ENCODE measurements at regions not wholly inside any gene's neighbourhood (a gene's known extent, or its start where the extent isn't known, plus 50 kb on each side); places are given as distances from the start of the nearest gene placed in this dataset.
"Not testable (repeated sequence)": the region's sequence is repeated elsewhere in the genome, so short reads cannot be mapped to it uniquely, and the experiment has no call there.

DNA sequence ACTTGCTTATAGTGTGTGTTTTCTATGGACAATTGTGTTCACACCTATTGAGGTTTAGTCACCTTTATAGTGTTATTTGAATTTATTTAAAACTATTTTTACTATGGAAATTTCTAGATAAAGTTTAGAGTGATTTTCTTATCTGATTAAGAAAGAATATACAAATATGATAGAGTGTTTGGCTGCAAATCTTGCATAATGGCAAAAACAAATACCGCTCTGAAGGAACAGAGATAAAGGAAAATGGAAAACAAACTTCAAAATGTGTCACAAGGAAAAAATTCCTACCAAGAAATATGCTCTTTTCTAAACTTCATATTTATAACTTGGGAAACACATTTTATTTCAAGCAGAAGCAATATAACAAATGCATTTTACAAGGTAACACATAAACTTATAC is 423.1 kb downstream of the TOX3 start:
- DNase-seq: no peak
- intact Hi-C loops (cut with DNase I, micrococcal nuclease): no loop called here
- no peak for ATAC-seq

DNA sequence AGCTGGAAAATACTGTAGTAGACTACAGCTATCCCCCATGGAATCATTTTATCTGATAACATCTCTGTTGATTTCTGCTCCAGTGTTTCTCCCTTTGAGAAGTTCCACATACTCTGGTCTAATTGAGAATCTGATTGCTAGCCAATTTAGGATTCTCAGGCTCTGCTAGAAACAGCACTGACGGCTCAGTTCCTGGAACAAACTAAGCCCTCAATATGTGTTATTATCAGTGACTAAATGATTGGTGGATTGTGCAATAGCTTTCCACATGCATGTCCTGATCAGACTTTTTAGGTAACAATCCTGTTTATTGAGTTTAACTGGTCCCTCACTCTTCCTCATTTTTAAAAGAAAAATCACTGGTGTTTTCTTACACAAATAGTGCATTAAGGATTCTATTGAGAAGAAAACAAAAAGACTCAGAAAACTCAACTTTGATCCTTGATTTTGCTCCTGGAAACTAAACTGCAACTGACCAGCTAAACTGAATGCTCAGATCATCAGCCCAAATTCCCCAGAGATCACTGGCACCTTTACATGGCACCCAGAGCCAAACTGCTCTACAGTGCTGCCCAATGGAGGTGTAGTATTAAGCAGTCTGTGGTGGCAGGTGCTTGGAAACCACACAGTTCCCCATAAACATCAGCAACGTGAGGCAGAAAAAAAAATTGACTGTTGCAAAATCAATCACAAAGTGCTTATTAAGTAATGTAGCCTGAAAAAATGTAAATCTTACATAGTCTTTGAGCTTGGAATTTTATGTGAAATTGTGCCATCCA is 423.7 kb downstream of the TOX3 start:
- ATAC-seq: no peak
- intact Hi-C loops (cut with DNase I, micrococcal nuclease): no loop called here
- DNase-seq: no peak

DNA sequence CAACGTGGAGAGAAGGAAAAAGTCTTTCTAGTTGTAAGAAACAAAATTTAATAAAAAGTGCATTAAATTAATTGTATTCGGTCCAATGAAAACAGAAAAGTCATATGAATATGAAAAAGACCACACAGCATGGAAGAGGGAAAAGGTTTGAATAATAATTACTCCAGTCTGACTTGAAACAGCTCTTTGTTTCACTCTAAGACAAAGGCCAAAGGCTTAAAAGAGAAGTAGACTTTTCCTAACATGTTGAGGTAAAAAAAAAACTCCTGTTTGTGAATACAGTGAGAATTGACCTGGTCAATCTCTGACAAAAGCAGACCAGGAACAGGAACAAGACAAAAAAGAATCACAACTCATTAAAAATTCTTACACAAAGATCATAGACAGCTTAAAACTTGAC is 429.8 kb downstream of the TOX3 start:
- intact Hi-C loops (cut with DNase I, micrococcal nuclease): no loop called here
- no peak for ATAC-seq

DNA sequence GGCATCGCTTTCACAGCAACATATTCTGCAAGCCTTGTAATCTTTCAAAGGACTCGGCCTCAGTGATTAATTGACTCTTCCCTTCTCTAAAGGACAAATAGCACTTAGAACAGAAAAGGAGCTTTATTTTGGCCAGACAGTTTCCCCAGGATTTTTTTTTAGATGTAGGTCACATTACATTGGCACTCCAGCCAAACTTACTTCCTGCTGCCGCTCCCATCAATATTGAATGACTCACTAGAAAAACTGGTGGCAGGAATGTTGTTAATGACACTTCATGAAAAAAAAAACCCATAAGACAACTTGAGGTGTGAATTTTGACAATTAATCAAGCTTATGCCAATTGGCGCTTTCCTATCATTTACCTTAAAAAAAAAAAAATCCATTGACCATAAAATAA is 432.6 kb downstream of the TOX3 start:
- intact Hi-C loops (cut with DNase I, micrococcal nuclease): no loop called here
- ATAC-seq: peak; percentile 88
- DNase-seq: no peak

More for the DNA sequence above, 429.8 kb downstream of the TOX3 start:
- no peak for DNase-seq

DNA sequence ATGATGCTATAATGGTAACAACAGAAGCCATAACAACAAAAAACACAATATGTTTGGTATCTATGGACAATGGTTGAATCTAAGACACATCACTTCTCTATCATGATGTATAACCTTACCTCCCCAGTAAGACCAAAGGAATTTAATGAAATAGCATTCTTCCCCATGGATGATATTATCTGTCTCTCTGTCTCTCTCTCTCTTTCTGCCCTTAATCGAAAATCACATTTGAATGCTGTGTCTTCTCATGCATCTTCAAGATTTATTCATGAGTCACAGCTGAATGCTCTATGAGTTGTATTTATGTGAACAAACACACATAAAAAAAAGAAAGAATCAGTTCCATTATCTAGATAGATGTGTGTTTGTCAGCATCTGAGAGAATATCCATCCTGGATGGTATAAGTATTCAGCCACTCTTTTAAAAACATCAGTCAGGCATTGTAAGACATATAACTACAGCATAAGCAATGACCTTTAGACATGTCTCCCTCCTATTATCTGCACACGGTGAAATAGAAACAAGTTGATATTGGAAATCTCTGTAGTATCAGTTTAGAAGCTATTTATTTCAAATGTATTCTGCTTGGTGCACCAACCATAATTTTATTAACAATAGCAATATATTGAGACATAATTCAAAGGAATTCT is 433.3 kb downstream of the TOX3 start:
- intact Hi-C loops (cut with DNase I, micrococcal nuclease): no loop called here
- ATAC-seq (peak; percentile 66), DNase-seq (no peak)

DNA sequence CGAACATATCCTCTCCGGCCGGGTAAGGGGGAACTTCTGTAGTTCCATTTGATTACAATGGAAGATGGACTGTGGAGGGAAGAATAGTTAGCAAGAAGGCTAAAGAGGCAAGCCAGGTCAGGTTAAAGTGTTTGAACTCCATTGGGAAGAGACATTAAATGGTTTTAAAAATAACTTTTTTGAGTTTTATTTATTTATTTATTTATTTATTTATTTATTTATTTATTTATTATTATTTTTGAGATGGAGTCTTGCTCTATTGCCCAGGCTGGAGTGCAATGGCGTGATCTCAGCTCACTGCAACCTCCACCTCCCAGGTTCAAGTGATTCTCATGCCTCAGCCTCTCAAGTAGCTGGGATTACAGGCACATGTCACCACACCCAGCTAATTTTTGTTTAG is 441.9 kb downstream of the TOX3 start:
- DNase-seq; intact Hi-C loops (cut with DNase I, micrococcal nuclease); ATAC-seq: not testable (repeated sequence)

DNA sequence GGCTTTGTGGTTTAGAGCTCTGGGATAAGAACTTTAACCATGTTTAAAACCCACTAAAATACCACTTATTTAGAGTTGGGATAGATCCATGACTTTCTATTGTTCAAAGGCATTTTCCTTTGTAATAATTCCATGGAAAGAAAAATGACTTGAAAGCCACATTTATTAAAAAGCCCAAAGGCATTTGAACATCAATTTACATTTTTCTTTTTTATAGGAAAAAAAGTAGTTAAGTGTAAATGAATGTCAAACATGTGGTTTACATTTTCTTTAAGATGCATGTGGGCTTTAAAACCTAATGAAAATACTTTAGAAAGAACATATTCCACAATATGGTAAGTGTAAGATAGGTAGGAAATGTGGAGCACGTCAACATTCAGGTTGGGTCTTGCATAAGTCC is 443.2 kb downstream of the TOX3 start:
- intact Hi-C loops (cut with DNase I, micrococcal nuclease): no loop called here
- ATAC-seq: no peak

DNA sequence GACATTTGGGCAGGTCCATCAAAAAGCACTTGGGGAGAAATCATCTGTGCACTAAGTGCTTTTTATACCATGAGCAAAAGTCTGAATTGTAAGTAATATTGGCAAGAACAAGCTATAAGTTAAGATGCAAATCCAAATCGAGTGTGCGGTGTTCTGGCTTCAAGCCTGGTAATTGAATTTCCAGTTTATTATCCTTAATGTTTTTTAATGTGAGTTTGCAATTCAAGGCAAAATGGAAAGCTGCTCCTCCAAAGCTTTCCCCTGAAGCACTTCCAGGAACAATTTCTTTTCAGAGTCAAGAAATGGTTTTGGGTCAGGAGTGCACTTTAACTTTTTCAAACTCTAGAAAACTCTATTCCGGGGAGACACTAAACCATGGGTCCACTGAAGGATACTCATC is 445.7 kb downstream of the TOX3 start:
- no peak for ATAC-seq
- intact Hi-C loops (cut with DNase I, micrococcal nuclease): no loop called here

More for the DNA sequence above, 443.2 kb downstream of the TOX3 start:
- DNase-seq: no peak

DNA sequence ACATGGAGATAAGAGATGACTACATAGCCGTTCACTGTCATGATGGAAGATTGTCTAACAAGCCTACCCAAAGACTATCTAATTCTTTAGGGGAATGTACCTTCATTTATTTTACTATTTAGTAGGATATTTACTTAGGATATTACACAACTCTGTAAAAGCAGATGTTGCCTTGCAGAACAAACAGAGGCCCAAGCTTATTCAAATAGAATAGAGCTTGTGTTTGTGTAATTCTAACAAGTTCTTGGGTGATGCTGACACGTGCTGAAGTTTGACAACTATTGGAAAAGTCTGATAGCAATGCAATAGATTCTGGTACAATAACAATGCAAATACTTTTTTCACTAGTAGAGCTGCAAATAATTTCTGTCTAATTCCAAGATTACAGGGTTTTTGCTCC is 447.6 kb downstream of the TOX3 start:
- ATAC-seq: no peak
- intact Hi-C loops (cut with DNase I, micrococcal nuclease): no loop called here
- DNase-seq: no peak

More for the DNA sequence above, 445.7 kb downstream of the TOX3 start:
- DNase-seq: no peak

DNA sequence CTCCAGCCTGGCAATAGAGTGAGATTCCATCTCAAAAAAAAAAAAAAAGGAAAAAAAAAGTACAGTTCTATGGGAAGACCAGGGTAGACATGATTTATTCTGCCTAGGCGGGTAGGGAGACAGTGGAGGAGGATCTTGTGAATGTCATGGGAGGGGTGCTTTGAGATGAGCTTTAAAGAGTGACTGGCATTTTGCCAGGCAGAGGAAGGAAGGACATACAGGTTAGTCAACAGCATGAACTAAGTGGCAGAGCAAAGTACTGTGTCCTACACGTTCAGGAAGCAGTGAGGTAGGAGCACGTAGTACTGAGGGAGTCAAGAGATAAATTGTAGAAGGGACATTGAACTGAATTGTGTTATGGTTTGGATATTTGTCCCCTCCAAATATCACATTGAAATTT is 451.5 kb downstream of the TOX3 start:
- no peak for DNase-seq
- peak; percentile 46 for ATAC-seq
- intact Hi-C loops (cut with DNase I, micrococcal nuclease): no loop called here

DNA sequence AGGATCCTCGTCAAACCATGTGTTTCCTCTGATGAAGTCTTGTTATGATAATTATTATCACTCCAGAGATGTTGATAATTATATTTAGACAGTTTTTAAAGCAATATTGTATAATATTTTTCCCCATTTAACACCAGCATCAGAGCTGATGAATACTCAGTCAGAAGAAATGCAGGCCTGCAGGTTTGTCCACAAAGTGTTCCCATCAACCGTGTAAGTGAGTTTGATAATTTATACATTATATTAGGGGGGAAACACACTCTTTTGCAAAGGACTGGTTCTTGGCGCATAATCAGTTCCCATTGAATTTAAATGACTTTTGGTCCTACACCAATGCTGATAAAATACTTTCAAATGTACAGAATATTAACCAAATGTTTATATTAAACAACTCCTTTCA is 454.8 kb downstream of the TOX3 start:
- DNase-seq (no peak), ATAC-seq (no peak)
- intact Hi-C loops (cut with DNase I, micrococcal nuclease): no loop called here

DNA sequence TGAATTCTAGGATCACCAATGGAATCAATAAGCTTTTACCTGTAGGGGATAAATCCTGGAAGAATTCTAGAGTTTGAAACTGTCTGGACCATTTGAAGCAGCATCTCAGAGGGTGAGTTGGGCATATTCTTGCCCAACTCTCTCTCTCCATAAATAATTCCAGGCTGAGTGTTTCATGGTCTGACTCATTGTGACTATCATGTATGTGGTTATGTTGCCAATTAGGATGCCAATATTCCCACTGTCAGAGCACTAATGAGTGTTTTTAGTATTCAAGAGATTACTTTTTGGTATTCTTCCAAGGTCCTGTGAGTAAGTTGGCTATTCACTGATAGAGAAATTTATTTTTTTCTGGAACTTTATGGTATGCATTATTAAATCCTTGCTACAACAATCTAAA is 456.9 kb downstream of the TOX3 start:
- ATAC-seq (no peak), DNase-seq (no peak)
- intact Hi-C loops (cut with DNase I, micrococcal nuclease): no loop called here

DNA sequence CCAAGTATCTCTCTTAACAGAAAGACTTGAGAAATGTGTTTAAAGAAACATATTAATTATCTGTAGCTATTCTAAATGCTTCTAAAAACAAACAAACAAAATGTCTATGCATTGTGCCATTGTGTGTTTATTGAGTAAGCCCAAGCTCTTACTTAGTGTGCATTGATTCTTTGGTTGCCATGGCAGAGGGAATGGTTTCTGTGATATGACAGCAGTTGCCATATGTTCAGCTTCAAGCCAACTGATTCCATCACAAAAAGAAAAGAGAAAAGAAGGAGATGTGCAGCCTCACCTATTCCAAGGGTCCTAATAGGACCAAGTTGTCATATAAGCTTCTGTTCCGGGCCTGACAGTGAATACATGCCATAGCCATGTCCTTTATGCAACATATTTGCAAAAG is 457.5 kb downstream of the TOX3 start:
- intact Hi-C loops (cut with DNase I, micrococcal nuclease): no loop called here
- no peak for DNase-seq
- ATAC-seq: no peak

DNA sequence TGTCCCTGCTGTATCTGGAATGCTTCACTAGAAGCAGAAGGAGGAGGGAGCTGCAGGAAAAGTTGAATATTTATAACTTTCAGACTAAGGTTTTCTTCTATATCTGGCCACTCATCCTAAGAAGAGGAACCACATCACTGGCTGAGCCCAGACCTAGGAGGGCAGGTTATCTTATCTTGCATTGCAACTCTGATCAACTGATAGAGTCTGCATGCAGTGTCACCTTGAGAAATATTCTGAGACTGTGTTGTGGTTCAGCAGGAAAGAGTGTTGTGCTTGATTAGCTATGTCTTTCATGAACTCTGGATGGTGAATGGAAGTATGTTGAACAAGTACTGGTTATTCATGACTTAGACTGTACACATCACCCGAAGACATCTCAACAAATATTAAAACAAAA is 460.0 kb downstream of the TOX3 start:
- DNase-seq (no peak), ATAC-seq (no peak)
- intact Hi-C loops (cut with DNase I, micrococcal nuclease): no loop called here

DNA sequence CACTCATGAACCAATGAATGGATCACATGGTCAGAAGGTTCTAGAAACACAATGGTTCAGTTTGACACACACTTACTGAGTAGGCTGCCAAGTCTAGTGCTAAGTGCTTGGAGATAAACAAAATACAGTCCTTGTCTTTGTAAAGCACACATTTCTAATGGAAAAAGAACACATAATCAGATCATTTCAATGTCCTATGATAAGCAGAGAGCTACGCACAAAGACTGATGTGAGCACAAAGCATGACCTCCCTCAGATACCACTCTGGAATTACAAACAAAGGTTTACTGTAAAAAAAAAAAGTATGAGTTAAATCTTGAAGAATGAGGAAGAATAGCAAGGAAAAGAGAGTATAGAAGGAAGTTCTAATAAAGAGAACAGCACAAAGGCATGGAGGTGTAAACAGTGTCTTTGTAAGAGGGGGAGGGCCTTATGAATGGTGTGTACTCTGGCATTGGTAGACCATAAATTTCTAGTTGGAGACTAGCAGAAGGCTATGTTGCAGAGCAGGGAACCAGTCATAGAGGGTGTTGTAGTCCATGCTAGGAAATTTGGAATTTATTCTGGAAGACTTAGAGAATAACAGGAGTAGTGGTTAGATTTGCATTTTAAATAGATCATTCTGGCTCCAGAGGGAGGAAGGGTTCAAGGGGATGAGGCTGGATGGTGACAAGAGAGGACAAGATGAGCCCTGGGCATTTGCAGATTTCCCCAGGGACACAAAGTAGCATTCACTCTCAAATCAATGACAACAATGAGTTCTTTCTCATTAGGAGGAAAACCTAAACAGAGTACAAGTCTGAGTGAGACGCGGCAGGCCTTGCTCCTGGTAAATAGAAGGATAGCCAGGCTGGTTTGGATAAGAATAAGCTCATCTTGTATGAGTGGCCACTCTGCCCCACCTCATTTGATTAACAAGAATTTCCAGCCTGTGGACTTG is 468.0 kb downstream of the TOX3 start:
- ATAC-seq (no peak), DNase-seq (no peak)
- intact Hi-C loops (cut with DNase I, micrococcal nuclease): no loop called here

DNA sequence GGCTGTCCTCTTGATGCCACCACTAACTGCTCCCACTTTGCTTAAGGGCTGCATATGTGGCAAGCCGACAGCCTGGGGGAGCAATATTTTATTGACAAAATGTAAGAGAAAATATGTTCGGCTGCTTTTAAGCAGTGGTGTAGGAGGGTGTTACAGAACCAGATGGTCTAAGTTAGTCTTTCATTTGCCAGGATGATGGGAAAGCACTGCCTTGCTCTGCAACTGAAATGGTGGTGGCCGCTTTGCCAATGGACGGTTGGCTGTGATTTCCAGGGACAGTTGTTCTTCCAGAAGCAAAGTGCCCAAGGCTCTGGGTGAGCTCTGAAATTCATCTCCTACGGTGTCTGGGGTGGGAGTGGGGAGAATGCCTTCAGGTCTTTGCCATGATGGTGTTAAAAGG is 469.3 kb downstream of the TOX3 start:
- ATAC-seq (no peak), DNase-seq (no peak)
- intact Hi-C loops (cut with DNase I, micrococcal nuclease): no loop called here

DNA sequence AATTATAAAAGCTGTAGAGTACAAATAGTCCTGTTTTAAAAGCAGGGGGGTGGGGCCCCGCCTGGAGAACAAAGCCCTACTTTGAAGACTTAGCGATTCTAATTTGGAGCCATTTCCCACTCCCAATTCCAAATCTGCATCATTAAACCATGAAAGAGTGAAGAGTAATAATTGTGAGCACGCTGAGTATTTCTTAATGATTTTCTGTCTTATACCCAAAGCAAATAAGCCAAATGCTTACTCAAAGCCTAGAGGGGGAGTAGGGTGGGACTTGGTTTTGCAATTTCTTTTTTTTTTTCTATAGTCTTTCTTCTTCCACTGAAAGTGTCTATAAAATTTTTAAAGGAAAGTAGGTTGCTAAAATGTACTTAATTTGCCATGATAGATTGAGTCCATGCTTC is 470.1 kb downstream of the TOX3 start:
- intact Hi-C loops (cut with DNase I, micrococcal nuclease): no loop called here
- DNase-seq (no peak), ATAC-seq (no peak)

DNA sequence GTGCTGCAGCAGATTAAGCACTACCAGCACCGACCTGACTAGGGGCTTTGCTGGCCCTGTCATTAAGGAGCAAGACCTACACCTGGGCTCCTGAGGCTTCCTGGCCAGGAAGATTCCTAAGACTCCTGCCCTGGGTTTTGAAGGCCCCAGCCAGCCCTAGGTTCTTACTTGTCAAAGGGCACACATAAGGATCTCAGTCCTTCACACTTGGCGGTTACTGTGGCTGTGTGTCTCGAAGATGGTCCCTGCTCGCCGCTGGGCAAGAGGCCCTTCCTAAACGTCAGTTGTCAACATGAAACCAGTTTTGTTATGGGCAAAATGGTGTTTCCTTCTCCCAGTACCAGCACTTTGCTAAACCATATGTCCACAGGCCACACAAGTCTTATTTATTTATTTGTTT is 470.6 kb downstream of the TOX3 start:
- ATAC-seq (no peak), DNase-seq (no peak)
- intact Hi-C loops (cut with DNase I, micrococcal nuclease): no loop called here

DNA sequence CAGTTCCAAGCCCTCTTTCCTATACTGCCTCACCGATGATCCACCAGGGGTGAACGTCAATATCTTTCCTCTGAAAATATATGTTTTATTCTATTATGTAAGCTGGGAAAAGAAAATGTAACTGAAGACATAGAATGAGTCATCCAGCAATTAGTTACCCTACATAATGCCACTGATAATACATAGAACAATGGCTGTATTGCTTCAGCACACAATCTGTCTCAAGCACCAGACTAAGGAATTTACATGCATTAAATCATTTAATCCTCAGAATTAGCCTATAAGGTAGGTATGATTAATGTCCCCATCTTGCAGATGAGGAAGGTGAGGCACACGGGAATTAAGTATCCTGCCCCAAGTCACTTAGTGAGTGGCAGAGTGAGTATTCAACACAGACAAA is 472.8 kb downstream of the TOX3 start:
- intact Hi-C loops (cut with DNase I, micrococcal nuclease): no loop called here
- ATAC-seq (no peak), DNase-seq (no peak)

DNA sequence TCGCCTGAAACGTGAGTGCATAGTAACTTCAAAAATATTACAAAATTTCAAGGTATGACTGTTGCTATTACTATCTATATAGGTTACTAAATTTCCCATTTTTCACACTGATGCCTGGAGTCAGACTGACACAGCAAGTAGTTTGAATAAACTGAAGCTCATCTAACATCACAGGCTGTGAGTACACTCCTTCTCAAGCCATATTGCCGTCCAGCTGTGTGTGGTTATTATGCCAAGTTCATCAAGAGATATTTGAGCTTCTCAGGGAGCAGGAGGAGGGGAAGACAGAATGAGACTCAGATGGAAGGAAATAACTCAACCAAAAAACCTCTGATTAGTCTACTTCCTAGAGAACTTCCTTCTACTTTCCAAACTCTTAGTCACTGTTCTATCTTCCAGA is 473.9 kb downstream of the TOX3 start:
- ATAC-seq (no peak), DNase-seq (no peak)
- intact Hi-C loops (cut with DNase I, micrococcal nuclease): no loop called here

All from left colon (tissue), 2 donors.